Activated T-helper 2 cell treated with anti-CD3 and anti-CD28 coated beads, Interferon-gamma antibody, Interleukin-2, Interleukin-4, amounts not matched to agents 10 μg/mL and 5 μg/mL and 100 μg/mL, durations not matched to agents 14 hours and 24 hours and 36 hours (primary cell): ENCODE measurements at regions not wholly inside any gene's neighbourhood (a gene's known extent, or its start where the extent isn't known, plus 50 kb on each side); places are given as distances from the start of the nearest gene placed in this dataset.

Source experiments
- DNase-seq: peaks from one replicate; pipeline ENCODE4 v3.0.0; 2021; ENCODE audit warnings: low spot score
- H3K27ac Mint-ChIP-seq: one replicate; pipeline ENCODE4 v1.8.0; 2021; ENCODE audit warnings: mixed read lengths
- H3K27me3 Mint-ChIP-seq: one replicate; pipeline ENCODE4 v1.8.0; 2021; ENCODE audit warnings: low read depth, mixed read lengths
- H3K36me3 Mint-ChIP-seq: one replicate; pipeline ENCODE4 v1.8.0; 2021; ENCODE audit warnings: low read depth, mixed read lengths
- H3K4me1 Mint-ChIP-seq: one replicate; pipeline ENCODE4 v1.8.0; 2021; ENCODE audit warnings: low read depth, mixed read lengths
- H3K4me3 Mint-ChIP-seq: one replicate; pipeline ENCODE4 v1.8.0; 2021; ENCODE audit warnings: low read depth, mild to moderate bottlenecking, moderate library complexity, mixed read lengths
- H3K9me3 Mint-ChIP-seq: one replicate; pipeline ENCODE4 v1.8.0; 2021; ENCODE audit warnings: mixed read lengths
- intact Hi-C: fragments of 100-400 bp; cut with micrococcal nuclease; formaldehyde crosslinking; loops from one replicate; pipeline ENCODE4 v1.15.1; 2023

- intact Hi-C loops: no loop called here
- H3K4me3 Mint-ChIP-seq: no peak overlapping the region
- peaks cover 23% of the 10 kb centered on the region for H3K9me3 Mint-ChIP-seq
- no peaks in the 10 kb centered on the region for H3K36me3 Mint-ChIP-seq
- H3K4me1 Mint-ChIP-seq: no peaks in the 10 kb centered on the region
- H3K27ac Mint-ChIP-seq: no peak overlapping the region
- no peaks in the 10 kb centered on the region for H3K27me3 Mint-ChIP-seq
- DNase-seq: no peak
Observed at GRCh38 chr13:53537586-53537985, 509.0 kb downstream of the OLFM4 start.

- no peaks in the 10 kb centered on the region for H3K4me1 Mint-ChIP-seq
- no peaks in the 10 kb centered on the region for H3K27me3 Mint-ChIP-seq
- no peak overlapping the region for H3K27ac Mint-ChIP-seq
- peaks cover 31% of the 10 kb centered on the region for H3K9me3 Mint-ChIP-seq
- intact Hi-C loops: no loop called here
- no peak for DNase-seq
- no peaks in the 10 kb centered on the region for H3K36me3 Mint-ChIP-seq
- H3K4me3 Mint-ChIP-seq: no peak overlapping the region
Observed at GRCh38 chr13:53545340-53545941, 516.8 kb downstream of the OLFM4 start.

- Mint-ChIP-seq H3K36me3 (no peaks in the 10 kb centered on the region), H3K9me3 (peaks cover 27% of the 10 kb centered on the region), H3K27ac (no peak overlapping the region), H3K27me3 (no peaks in the 10 kb centered on the region), H3K4me1 (no peaks in the 10 kb centered on the region), H3K4me3 (no peak overlapping the region)
- no peak for DNase-seq
- intact Hi-C loops: no loop called here
Observed at GRCh38 chr13:53560556-53560955, 531.9 kb downstream of the OLFM4 start.

GRCh38 chr13:53562419-53562818 lies 533.8 kb downstream of the OLFM4 start:
- DNase-seq: no peak
- H3K4me3 Mint-ChIP-seq: no peak overlapping the region
- no peak overlapping the region for H3K27ac Mint-ChIP-seq
- H3K4me1 Mint-ChIP-seq: no peaks in the 10 kb centered on the region
- H3K9me3 Mint-ChIP-seq: peaks cover 27% of the 10 kb centered on the region
- intact Hi-C loops: no loop called here
- no peaks in the 10 kb centered on the region for H3K36me3 Mint-ChIP-seq
- H3K27me3 Mint-ChIP-seq: no peaks in the 10 kb centered on the region

- H3K27ac Mint-ChIP-seq: no peak overlapping the region
- peaks cover 32% of the 10 kb centered on the region for H3K9me3 Mint-ChIP-seq
- no peaks in the 10 kb centered on the region for H3K36me3 Mint-ChIP-seq
- no peaks in the 10 kb centered on the region for H3K4me1 Mint-ChIP-seq
- no peaks in the 10 kb centered on the region for H3K27me3 Mint-ChIP-seq
- no peak for DNase-seq
- H3K4me3 Mint-ChIP-seq: no peak overlapping the region
- intact Hi-C loops: no loop called here
Observed at GRCh38 chr13:53568491-53568890, 539.9 kb downstream of the OLFM4 start.

- H3K27ac Mint-ChIP-seq: no peak overlapping the region
Observed at GRCh38 chr13:53569453-53569852, 540.8 kb downstream of the OLFM4 start.

GRCh38 chr13:53601113-53601512 lies 572.5 kb downstream of the OLFM4 start:
- no peaks in the 10 kb centered on the region for H3K36me3 Mint-ChIP-seq
- no peaks in the 10 kb centered on the region for H3K27me3 Mint-ChIP-seq
- no peaks in the 10 kb centered on the region for H3K4me1 Mint-ChIP-seq
- no peak overlapping the region for H3K27ac Mint-ChIP-seq
- no peak overlapping the region for H3K4me3 Mint-ChIP-seq
- no peak for DNase-seq
- peaks cover 36% of the 10 kb centered on the region for H3K9me3 Mint-ChIP-seq
- intact Hi-C loops: no loop called here

More at GRCh38 chr13:53569453-53569852, 540.8 kb downstream of the OLFM4 start:
- peaks cover 30% of the 10 kb centered on the region for H3K9me3 Mint-ChIP-seq
- H3K4me1 Mint-ChIP-seq: no peaks in the 10 kb centered on the region
- no peak for DNase-seq
- intact Hi-C loops: no loop called here
- H3K4me3 Mint-ChIP-seq: no peak overlapping the region
- no peaks in the 10 kb centered on the region for H3K27me3 Mint-ChIP-seq
- no peaks in the 10 kb centered on the region for H3K36me3 Mint-ChIP-seq

- H3K4me1 Mint-ChIP-seq: no peaks in the 10 kb centered on the region
- DNase-seq: no peak
- H3K27me3 Mint-ChIP-seq: no peaks in the 10 kb centered on the region
Observed at GRCh38 chr13:53605326-53605725, 576.7 kb downstream of the OLFM4 start.

GRCh38 chr13:53612200-53612599 lies 583.6 kb downstream of the OLFM4 start:
- intact Hi-C loops: no loop called here
- Mint-ChIP-seq H3K27me3 (no peaks in the 10 kb centered on the region), H3K27ac (no peak overlapping the region), H3K36me3 (no peaks in the 10 kb centered on the region), H3K9me3 (peaks cover 7% of the 10 kb centered on the region), H3K4me3 (no peak overlapping the region), H3K4me1 (no peaks in the 10 kb centered on the region)
- DNase-seq: no peak

More at GRCh38 chr13:53605326-53605725, 576.7 kb downstream of the OLFM4 start:
- Mint-ChIP-seq H3K27ac (no peak overlapping the region), H3K9me3 (peaks cover 45% of the 10 kb centered on the region), H3K4me3 (no peak overlapping the region), H3K36me3 (no peaks in the 10 kb centered on the region)
- intact Hi-C loops: no loop called here

GRCh38 chr13:53622456-53622855 lies 593.8 kb downstream of the OLFM4 start:
- Mint-ChIP-seq H3K27ac (no peak overlapping the region), H3K27me3 (no peaks in the 10 kb centered on the region), H3K4me1 (no peaks in the 10 kb centered on the region), H3K9me3 (peaks cover 29% of the 10 kb centered on the region), H3K4me3 (no peak overlapping the region), H3K36me3 (no peaks in the 10 kb centered on the region)
- intact Hi-C loops: no loop called here
- no peak for DNase-seq

- Mint-ChIP-seq H3K4me1 (no peaks in the 10 kb centered on the region), H3K36me3 (no peaks in the 10 kb centered on the region), H3K9me3 (peaks cover 26% of the 10 kb centered on the region), H3K27ac (no peak overlapping the region), H3K4me3 (no peak overlapping the region), H3K27me3 (no peaks in the 10 kb centered on the region)
- DNase-seq: no peak
- intact Hi-C loops: no loop called here
Observed at GRCh38 chr13:53623146-53623545, 594.5 kb downstream of the OLFM4 start.

- Mint-ChIP-seq H3K27me3 (no peaks in the 10 kb centered on the region), H3K4me3 (no peak overlapping the region), H3K27ac (no peak overlapping the region), H3K9me3 (peaks cover 25% of the 10 kb centered on the region), H3K36me3 (no peaks in the 10 kb centered on the region), H3K4me1 (no peaks in the 10 kb centered on the region)
- intact Hi-C loops: no loop called here
- no peak for DNase-seq
Observed at GRCh38 chr13:53631511-53631910, 602.9 kb downstream of the OLFM4 start.

GRCh38 chr13:53638040-53638439 lies 609.4 kb downstream of the OLFM4 start:
- Mint-ChIP-seq H3K9me3 (peaks cover 48% of the 10 kb centered on the region), H3K36me3 (no peaks in the 10 kb centered on the region), H3K27ac (no peak overlapping the region), H3K27me3 (no peaks in the 10 kb centered on the region), H3K4me3 (no peak overlapping the region), H3K4me1 (no peaks in the 10 kb centered on the region)
- DNase-seq: no peak
- intact Hi-C loops: no loop called here

- intact Hi-C loops: no loop called here
- H3K4me3 Mint-ChIP-seq: no peak overlapping the region
- no peaks in the 10 kb centered on the region for H3K27me3 Mint-ChIP-seq
- H3K27ac Mint-ChIP-seq: no peak overlapping the region
- H3K9me3 Mint-ChIP-seq: peaks cover 56% of the 10 kb centered on the region
- DNase-seq: no peak
- H3K4me1 Mint-ChIP-seq: no peaks in the 10 kb centered on the region
- no peaks in the 10 kb centered on the region for H3K36me3 Mint-ChIP-seq
Observed at GRCh38 chr13:53642306-53642705, 613.7 kb downstream of the OLFM4 start.
